Vagina (tissue), 2 donors: ENCODE measurements at regions not wholly inside any gene's neighbourhood (a gene's known extent, or its start where the extent isn't known, plus 50 kb on each side); places are given as distances from the start of the nearest gene placed in this dataset.

Experiments used
- DNase-seq, 2 donors: peaks; one replicate each; pipeline ENCODE4 v3.0.0-alpha.2; 2017; ENCODE audit errors: extremely low spot score in 2 of 2
- H3K27ac ChIP-seq: fragments of 200-600 bp; sonication (generic); one replicate; pipeline ENCODE4 v1.5.1; 2019
- H3K27me3 ChIP-seq: fragments of 200-600 bp; sonication (generic); one replicate; pipeline ENCODE4 v1.5.1; 2019
- H3K36me3 ChIP-seq, 2 donors: fragments of 200-600 bp; sonication (generic); one replicate each; pipeline ENCODE4 v1.5.1; 2017 to 2019
- H3K4me1 ChIP-seq: fragments of 200-600 bp; sonication (generic); one replicate; pipeline ENCODE4 v1.5.1; 2019
- H3K4me3 ChIP-seq, 2 donors: fragments of 200-600 bp; sonication (generic); 1 replicate in 1 of 2; 2 replicates in 1 of 2; pipeline ENCODE4 v1.5.1; 2016 to 2019
- H3K9me3 ChIP-seq: fragments of 200-600 bp; sonication (generic); one replicate; pipeline ENCODE4 v1.5.1; 2019
- CTCF ChIP-seq, 3 experiments: fragments of 450-650 bp in 2 of 3; fragments of 200-600 bp in 1 of 3; sonication (generic) in 1 of 3; IDR thresholded peaks; one replicate each; pipeline ENCODE4 v1.5.1; 2017 to 2019; ENCODE audit warnings: antibody characterized with exemption in 3 of 3, mild to moderate bottlenecking in 2 of 3, moderate library complexity in 2 of 3
- POLR2A ChIP-seq, 2 donors: fragments of 450-650 bp; IDR thresholded peaks; one replicate each; pipeline ENCODE4 v1.6.1; 2017; ENCODE audit warnings: antibody characterized with exemption in 2 of 2, mild to moderate bottlenecking in 2 of 2, moderate library complexity in 2 of 2
- POLR2AphosphoS5 ChIP-seq, 2 donors: sonication (generic); formaldehyde crosslinking; IDR thresholded peaks; one replicate each; pipeline ENCODE4 v1.9.0; 2017; ENCODE audit warnings: antibody characterized with exemption in 2 of 2, mild to moderate bottlenecking in 2 of 2, low read depth in 1 of 2; ENCODE audit not compliant: insufficient read depth in 1 of 2
- intact Hi-C: fragments of 100-400 bp; cut with DNase I; formaldehyde crosslinking; loops from one replicate; pipeline ENCODE4 v1.15.1; 2023

DNA sequence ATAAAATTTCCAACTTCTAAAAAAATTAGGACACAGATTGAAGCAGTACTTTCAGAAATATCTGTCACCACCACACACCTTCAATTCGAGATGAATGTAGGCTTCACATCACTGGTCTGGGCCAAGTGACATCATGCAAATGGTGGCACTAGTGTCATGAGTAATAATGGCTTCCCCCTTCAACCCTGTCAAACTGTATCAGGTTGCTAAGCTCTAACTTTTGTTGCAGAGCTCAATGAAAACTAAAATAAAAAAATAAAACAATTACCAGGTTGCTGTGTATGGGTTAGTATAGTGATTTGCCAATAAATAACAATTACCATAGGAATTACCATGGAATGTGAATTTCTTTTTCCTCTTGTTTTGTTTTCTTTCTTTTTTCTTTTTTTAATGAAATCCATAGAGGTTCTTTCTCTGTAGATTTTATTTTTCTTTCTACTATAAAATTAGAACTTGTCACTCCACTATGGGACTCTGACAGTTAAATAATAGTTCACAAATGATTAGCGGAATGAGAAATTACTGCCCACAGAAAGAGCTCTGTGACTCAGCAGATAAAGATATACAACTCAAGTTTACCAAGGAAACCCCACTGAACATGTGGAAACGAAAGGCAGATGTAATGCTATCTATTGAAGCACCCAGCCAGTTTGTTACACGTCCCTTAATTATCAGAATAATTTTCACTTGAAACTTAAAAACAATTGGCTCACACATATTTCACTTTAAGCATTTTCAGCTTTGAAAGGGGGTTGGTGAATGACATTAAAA is 783.8 kb upstream of the WWC1 start:
- Histone ChIP-seq H3K36me3 (no peaks in the 10 kb centered on the region), H3K4me3 (no peak overlapping the region), H3K27me3 (no peaks in the 10 kb centered on the region), H3K27ac (no peak overlapping the region), H3K9me3 (no peaks in the 10 kb centered on the region), H3K4me1 (no peaks in the 10 kb centered on the region)
- TF ChIP-seq POLR2AphosphoS5 (IDR thresholded peaks at IDR 0.05; ENCODE audit: insufficient read depth in 1 of 2, low read depth in 1 of 2) = no peak
- TF ChIP-seq CTCF (IDR thresholded peaks at IDR 0.05) = no peak
- no peak for TF ChIP-seq POLR2A (IDR thresholded peaks at IDR 0.05)
- intact Hi-C loops = no loop called here
- DNase-seq = no peak

- Histone ChIP-seq H3K4me1 (no peaks in the 10 kb centered on the region), H3K36me3 (no peaks in the 10 kb centered on the region), H3K9me3 (no peaks in the 10 kb centered on the region), H3K27me3 (no peaks in the 10 kb centered on the region), H3K4me3 (no peak overlapping the region), H3K27ac (no peak overlapping the region)
- TF ChIP-seq POLR2A (IDR thresholded peaks at IDR 0.05) (no peak), POLR2AphosphoS5 (IDR thresholded peaks at IDR 0.05; ENCODE audit: insufficient read depth in 1 of 2, low read depth in 1 of 2) (no peak), CTCF (IDR thresholded peaks at IDR 0.05) (no peak)
- DNase-seq = no peak
- intact Hi-C loops = no loop called here
Measured at GRCh38 chr5:167509076-167509475, 782.4 kb upstream of the WWC1 start.

DNA sequence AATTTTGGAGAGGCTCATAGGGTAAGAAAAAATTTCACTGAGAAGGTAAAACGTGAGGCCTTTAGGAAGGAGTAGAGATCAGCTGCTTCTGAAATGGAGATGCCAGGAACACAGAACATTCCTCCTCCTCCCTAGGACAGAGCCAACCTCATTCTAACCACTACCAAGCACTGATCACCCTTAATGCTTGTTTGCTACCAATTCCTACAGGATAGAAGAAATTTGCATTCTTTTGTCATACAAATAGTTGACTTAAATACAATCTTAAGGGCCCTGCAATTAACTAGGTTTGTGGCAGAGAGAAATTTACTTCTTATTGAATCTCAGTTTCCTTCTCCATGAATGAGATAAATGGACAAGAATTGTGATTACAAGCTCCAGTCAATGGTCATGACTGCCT is 780.2 kb upstream of the WWC1 start:
- Histone ChIP-seq H3K9me3 (no peaks in the 10 kb centered on the region), H3K36me3 (no peaks in the 10 kb centered on the region), H3K4me1 (no peaks in the 10 kb centered on the region), H3K27me3 (no peaks in the 10 kb centered on the region), H3K27ac (no peak overlapping the region), H3K4me3 (no peak overlapping the region)
- intact Hi-C loops = no loop called here
- TF ChIP-seq CTCF (IDR thresholded peaks at IDR 0.05) (no peak), POLR2A (IDR thresholded peaks at IDR 0.05) (no peak), POLR2AphosphoS5 (IDR thresholded peaks at IDR 0.05; ENCODE audit: insufficient read depth in 1 of 2, low read depth in 1 of 2) (no peak)
- DNase-seq = no peak

GRCh38 chr5:167512111-167512510 is 779.3 kb upstream of the WWC1 start:
- no peak for TF ChIP-seq POLR2A (IDR thresholded peaks at IDR 0.05)
- no peak for TF ChIP-seq CTCF (IDR thresholded peaks at IDR 0.05)
- TF ChIP-seq POLR2AphosphoS5 (IDR thresholded peaks at IDR 0.05; ENCODE audit: insufficient read depth in 1 of 2, low read depth in 1 of 2) = no peak
- Histone ChIP-seq H3K4me1 (no peaks in the 10 kb centered on the region), H3K27me3 (no peaks in the 10 kb centered on the region), H3K27ac (no peak overlapping the region), H3K9me3 (no peaks in the 10 kb centered on the region), H3K36me3 (no peaks in the 10 kb centered on the region), H3K4me3 (no peak overlapping the region)
- intact Hi-C loops = no loop called here
- no peak for DNase-seq

GRCh38 chr5:167513381-167513780 is 778.1 kb upstream of the WWC1 start:
- no peak for DNase-seq

More at GRCh38 chr5:167513381-167513780, 778.1 kb upstream of the WWC1 start:
- Histone ChIP-seq H3K36me3 (no peaks in the 10 kb centered on the region), H3K27me3 (no peaks in the 10 kb centered on the region), H3K4me3 (no peak overlapping the region), H3K9me3 (no peaks in the 10 kb centered on the region), H3K4me1 (no peaks in the 10 kb centered on the region), H3K27ac (no peak overlapping the region)
- no peak for TF ChIP-seq POLR2A (IDR thresholded peaks at IDR 0.05)
- TF ChIP-seq CTCF (IDR thresholded peaks at IDR 0.05) = no peak
- intact Hi-C loops = no loop called here
